HG03432 (cell line): ENCODE measurements at regions not wholly inside any gene's neighbourhood (a gene's known extent, or its start where the extent isn't known, plus 50 kb on each side); places are given as distances from the start of the nearest gene placed in this dataset.
A peak's percentile ranks its signal among the peaks of the same experiment; 100 is the strongest.

ENCODE experiments used
- ATAC-seq: cut with Tn5 transposase; IDR thresholded peaks from one replicate; pipeline ENCODE4 v1.9.1; 2021; ENCODE audit warnings: mild to moderate bottlenecking, moderate library complexity; ENCODE audit not compliant: unreplicated experiment

DNA sequence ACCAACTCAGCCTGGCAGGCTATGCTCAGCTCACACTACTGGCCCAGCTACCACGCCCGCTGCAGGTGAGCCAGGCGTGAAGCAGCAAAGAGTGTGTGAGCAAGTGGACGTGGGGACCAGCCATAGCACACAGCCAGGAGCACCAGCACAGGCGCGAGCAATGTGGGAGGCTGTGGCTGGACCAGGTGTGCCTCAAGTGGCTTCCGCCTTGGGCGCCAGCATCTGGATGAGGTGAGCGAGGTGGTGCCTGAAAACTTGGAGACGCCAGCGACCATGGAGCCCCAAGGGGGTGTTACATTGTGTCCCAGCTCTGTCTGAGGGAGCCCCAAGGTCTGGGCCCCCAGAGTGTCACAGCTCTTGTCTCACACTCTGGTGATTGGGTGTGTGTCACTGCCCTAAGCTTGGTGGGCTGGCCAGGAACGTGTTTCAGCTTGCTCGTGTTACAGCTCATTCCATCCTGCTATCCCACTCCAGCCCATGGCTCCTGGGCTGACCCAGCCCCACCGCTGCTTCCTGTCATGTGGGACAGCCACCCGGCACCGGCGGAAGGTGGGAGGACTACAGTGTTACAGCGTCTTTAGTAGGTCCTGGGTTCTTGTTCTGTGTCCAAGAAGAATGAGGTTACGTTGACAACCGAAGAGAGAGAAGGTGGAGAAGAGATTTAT lies 508.0 kb upstream of the MMS22L start:
- ATAC-seq: no peak

GRCh38 chr6:97805596-97805995 lies 522.6 kb upstream of the MMS22L start:
- no peak for ATAC-seq

GRCh38 chr6:97812940-97813339 lies 529.9 kb upstream of the MMS22L start:
- no peak for ATAC-seq

DNA sequence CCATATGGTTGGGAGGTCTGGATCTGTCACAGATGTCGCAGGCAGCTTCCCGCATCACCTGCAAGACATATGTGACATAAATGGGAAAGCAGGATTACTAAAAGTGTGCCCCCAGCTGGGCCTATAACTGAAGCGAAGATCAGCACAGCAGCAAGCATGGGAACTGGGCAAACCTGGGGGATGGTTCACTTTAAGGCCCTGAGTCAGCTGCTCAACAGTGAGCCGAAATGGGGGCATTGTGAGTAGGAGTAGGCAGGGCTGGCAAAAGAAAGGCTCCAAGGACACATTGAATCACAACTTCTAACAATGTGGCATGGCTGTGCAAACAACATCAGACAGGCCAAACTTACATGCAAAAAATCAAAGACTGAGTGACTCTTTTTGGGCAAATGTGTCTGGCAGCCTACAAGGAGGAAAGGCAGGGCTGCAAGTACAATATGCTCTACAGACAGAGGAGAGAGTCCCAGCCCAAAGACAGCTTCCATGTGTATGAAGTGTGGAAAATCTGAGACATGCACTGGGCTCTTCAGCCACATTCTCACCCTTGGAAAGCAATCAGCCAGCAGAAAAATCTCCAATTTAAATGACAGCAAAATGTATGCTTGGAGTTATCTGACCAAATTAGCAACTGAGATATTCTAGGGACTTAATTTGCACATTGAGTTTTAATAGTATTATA lies 531.0 kb upstream of the MMS22L start:
- no peak for ATAC-seq

GRCh38 chr6:97815301-97815812 lies 532.3 kb upstream of the MMS22L start:
- ATAC-seq: no peak

- no peak for ATAC-seq
Measured at GRCh38 chr6:97816526-97816925, 533.5 kb upstream of the MMS22L start.

DNA sequence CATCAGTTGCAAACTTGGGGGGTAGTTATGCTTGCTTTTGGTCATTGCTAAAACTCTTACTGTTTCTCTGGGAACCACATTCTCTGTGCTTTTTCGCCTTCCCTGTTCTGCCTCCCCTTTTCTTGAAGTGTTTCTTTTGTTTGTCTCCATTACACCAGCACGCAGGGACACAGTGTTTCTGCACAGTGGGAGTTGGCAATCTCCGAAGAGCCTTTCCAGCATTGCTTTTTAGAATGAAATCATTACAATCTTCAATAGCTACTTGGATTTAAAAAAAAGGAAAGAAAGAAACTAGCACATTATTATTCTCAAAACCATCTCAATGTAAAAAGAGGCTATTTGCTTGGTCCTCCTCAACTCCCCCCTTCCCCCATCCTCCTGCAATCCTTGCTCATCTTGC lies 536.7 kb upstream of the MMS22L start:
- ATAC-seq: no peak

GRCh38 chr6:97820400-97820799 lies 537.4 kb upstream of the MMS22L start:
- no peak for ATAC-seq

- no peak for ATAC-seq
Measured at GRCh38 chr6:97822632-97823031, 539.6 kb upstream of the MMS22L start.

DNA sequence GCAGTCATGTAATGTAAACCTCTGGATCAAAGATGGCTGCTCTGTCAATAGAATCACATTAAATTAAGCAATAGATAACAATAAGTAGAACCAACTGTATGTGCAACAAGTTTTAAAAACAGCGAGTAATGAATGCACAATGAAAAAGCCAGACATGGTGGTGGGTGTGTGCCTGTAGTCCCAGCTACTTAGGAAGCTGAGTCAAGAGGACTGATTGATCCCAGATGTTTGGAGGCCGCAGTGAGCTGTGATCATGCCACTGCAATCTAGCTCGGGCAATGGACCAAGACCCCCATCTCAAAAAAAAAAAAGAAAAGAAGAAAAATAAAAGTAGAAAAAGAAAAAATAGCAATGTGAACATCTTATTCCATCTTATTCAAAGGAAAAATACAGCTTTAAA lies 558.7 kb upstream of the MMS22L start:
- ATAC-seq: no peak

GRCh38 chr6:97842521-97842920 lies 559.5 kb upstream of the MMS22L start:
- ATAC-seq: no peak

DNA sequence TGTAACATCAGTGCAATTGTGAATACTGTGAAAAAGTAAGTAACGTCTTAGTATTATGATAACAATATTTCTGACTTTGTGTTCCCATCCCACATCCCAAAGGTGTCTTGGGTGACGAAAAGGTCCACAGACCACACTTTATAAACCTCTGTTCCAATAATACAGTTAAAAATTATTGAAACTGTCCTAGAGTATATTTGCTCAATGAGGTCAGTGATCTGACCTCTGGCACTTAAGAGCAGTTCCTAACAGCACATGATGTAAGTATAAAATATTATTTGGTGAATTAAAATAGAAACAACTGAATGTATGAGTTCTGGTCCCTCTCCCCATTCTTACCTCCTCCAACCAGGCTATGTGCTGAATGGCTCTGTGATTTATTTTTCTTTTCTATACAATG lies 566.4 kb upstream of the MMS22L start:
- ATAC-seq: no peak

DNA sequence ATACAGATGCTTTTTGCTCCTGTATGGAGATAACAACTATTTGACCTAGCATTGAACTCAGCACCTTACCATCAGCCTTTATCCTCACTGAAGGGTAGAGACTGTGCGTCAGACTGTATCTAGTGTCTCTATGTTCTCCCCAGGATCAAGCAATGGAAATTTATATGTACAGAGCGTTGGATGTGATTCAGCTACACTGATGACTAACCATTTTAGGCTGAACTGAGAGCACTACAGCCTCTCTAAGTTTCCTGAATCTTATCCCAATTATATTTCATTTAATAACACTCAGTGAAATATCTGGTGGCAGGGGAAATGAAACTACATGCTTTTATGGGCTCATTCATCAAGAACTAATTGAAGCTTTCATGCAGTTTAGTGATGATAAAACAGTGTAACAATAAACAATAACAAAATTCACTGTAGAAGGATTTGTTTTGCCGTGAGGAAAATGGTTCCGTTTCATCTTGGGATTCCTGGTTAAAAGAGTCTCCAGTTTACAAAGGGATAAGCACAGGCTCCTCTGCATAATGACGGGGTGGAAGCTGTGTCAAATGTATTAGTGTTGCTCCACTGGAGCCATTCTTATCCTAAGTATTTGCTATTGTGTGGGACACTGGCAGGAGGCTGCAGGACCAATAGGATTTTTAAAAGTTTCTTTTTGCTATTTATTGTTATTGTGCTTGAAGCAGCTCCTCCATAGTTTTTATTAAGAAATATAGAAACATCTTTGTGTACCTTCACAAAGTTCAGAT lies 567.6 kb upstream of the MMS22L start:
- no peak for ATAC-seq

DNA sequence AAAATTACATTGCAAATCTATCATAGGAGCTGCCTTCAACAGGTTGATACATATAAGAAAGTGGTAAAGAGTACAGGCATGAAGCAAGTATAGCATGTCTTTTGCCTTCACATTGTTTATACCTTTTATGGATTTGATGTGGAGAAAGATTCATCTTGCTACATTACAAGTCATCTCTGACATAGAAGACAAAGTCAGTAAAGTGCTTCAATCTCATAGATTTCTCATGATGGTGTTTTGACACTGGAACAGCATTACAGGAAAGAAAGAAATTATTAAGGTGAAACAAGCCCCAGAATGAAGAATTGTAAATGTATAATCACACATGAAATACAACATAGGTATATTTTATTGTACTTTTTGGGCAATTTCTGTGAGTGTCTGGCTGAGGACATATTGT lies 580.7 kb upstream of the MMS22L start:
- no peak for ATAC-seq

DNA sequence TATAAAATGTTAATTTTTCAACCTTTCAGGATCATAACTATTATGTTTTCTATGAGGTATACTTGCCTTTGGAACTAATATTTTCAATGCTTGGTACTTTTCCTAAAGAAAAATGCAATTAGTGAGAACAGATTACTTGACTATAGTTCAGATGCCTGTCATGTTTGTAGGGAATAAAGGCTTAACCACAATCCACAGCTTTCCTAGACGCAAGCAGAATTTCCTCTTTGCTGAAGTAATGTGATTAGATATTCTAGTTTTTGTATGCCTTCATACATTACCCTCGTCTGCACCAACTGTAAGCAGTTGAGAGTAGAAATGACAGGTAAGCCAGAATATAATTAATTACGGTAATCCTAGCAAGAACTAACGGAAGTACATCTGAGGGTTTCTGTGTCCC lies 581.4 kb upstream of the MMS22L start:
- no peak for ATAC-seq

- no peak for ATAC-seq
Measured at GRCh38 chr6:97864826-97865225, 581.8 kb upstream of the MMS22L start.

DNA sequence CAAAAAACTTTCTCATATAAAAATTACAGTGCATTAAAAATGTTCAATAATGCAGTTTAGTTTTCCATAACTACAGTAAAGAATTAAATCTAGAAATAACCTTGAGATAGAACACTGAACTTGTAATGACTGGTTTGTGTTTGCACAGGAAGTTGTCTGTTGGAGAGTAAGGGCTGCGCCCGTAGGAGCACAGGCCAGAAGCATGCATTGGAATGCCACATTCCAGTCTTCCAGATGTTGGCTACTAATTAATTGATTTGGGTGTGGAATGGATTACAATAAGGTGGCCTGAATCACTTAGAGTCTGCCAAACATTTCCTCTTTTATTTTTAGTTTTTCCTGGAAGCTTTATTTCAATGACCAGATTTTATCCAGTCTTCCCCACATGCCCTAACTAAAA lies 582.6 kb upstream of the MMS22L start:
- no peak for ATAC-seq

DNA sequence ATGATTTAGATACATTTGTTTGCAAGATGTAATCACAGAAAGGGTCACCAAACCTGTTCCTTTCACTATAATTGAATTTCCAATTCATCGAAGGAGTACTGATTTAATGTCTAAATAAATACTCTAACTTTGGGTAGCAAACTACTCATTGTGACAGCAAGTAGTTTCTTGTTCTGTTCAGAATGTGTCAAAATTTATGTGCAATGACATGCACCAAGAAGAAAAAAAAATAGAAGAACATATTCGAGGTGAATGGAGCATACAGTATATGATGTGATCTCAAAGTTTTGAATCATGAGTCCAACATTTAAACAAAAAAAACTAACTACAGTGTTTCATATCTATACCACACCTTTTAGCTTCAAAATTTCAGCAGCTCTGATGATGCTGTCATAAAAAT lies 583.6 kb upstream of the MMS22L start:
- no peak for ATAC-seq

GRCh38 chr6:97867177-97867576 lies 584.2 kb upstream of the MMS22L start:
- no peak for ATAC-seq

DNA sequence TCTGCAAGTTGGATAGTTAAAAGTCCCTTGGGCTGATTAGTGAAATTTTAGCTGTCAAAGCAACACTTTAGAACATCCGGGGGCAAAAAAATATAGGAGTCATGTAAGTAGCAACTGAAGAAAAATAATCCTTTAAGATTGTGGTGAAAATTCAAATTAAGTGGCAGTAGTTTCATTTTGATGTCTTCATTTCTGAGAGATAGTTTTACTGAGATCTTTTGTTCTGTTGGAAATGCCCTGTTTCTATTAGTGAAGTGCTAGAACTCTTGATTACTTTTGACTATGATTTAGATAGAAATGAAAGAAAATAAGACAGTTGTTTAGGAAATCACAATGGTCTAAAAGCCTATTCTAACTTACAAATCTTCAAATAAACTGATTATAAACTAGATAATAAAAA lies 587.3 kb upstream of the MMS22L start:
- ATAC-seq: peak; percentile 55

- no peak for ATAC-seq
Measured at GRCh38 chr6:97876711-97877110, 593.7 kb upstream of the MMS22L start.

DNA sequence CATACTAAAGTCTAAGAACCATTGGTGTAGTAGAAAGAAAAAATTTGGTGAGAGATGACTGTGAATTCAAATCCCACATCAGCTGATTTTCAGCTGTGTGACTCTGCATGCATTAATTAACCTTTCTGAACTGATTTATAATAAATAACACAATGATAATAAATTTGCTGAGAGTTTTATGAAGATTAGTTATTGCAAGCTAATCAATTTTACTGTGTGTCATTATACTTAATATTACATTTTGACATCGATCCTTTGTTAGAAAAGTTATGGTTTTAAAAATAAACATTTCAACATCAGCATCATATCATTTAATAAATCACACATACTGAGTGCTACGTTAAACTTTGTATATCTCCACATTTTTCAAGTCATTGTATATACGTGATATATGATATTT lies 599.7 kb upstream of the MMS22L start:
- ATAC-seq: no peak
